ENCODE measurements at regions not wholly inside any gene's neighbourhood (a gene's known extent, or its start where the extent isn't known, plus 50 kb on each side); places are given as distances from the start of the nearest gene placed in this dataset.

GRCh38 chr13:52975969-52976368 lies 52.6 kb upstream of the OLFM4 start:
- DNase-seq (ENCODE audit: low read depth in 2 of 2) = no peak

- DNase-seq (ENCODE audit: low read depth in 2 of 2) = no peak
Measured at GRCh38 chr13:52975161-52975560, 53.5 kb upstream of the OLFM4 start.

DNA sequence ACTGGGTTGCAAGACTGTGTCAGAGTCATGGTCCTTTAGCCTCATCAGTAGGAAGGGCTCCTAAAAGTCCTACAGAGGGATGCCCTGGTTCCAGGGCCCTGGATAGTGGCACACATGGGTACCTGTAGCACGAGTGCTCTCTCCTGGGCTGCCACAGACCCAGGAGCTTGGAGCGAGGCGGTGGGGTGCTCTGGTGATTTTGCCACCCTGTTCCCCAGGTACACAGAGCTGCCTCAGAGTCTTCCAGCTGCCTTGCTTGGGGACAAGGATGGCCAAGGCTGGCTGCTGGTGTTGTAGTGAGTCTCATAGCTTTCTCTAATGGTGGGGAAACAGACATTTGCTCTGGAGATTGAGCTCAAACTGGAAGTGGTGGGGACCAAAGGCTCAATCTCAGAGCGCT lies 53.9 kb upstream of the OLFM4 start:
- DNase-seq (ENCODE audit: low read depth in 2 of 2) = no peak

- no peak for DNase-seq (ENCODE audit: low read depth in 2 of 2)
Measured at GRCh38 chr13:52969373-52969772, 59.2 kb upstream of the OLFM4 start.

- peak; percentile 10 to 21 for DNase-seq (ENCODE audit: low read depth in 2 of 2)
Measured at GRCh38 chr13:52968074-52968700, 60.4 kb upstream of the OLFM4 start.

DNA sequence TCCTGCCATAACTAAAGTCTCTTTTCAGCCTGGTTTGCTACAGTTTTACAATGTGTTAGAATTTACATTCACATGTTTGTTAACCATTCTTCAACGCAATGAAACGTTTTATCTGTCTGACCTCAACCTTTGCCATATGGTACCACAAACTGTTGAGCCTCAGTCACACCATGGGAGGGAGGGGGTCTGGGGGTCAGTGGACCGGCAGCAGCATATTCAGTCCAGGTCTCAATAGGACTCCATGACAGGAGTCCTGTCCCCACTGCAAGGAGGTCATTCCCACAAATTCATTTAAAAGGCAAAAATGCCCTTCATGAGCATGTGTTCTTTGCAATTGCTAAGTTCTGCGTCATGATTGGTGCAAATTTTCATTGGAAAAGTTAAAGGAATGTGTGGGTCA lies 66.6 kb upstream of the OLFM4 start:
- no peak for DNase-seq (ENCODE audit: low read depth in 2 of 2)

- no peak for DNase-seq (ENCODE audit: low read depth in 2 of 2)
Measured at GRCh38 chr13:52961256-52961910, 67.2 kb upstream of the OLFM4 start.

DNA sequence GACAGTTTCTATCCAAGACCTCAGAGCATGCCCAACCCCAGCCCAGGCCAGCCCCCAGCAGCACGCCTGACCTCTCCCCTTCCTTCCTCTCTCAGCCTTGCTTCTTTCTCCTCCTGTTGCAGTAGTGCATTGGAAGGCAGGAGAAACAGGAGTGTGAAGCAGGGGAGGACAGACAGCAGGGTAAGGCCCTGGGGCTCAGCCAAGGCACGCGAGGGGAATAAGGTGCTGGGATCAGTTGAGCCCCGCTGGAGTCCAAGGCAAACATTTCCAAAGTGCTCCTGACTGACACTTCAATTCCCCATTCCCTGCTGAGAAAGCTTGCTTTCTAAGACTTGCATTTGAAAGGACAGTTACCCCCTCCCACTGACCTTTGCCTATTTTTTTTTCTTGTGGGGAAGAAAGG lies 73.1 kb upstream of the OLFM4 start:
- DNase-seq (ENCODE audit: low read depth in 2 of 2) = no peak

DNA sequence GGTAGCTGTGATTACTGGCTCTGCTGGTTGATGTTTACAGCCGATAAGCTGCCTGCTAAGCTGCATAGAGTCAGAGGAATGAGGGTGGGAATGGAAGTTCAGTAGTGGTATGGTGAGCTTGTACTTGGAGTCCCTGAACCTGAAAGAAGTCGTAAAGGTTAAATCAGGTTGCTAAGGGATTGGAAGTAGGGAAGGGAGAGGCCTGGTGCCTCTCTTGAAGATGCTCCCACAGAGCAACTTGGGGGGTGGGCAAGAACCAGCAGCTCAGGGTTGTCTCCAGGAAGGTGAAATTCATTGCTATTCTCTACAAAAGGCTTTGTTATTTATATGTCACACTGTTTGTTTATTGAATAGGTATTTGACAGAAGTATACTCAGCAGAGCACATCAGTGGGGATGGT lies 73.8 kb upstream of the OLFM4 start:
- DNase-seq (ENCODE audit: low read depth in 2 of 2) = no peak

DNA sequence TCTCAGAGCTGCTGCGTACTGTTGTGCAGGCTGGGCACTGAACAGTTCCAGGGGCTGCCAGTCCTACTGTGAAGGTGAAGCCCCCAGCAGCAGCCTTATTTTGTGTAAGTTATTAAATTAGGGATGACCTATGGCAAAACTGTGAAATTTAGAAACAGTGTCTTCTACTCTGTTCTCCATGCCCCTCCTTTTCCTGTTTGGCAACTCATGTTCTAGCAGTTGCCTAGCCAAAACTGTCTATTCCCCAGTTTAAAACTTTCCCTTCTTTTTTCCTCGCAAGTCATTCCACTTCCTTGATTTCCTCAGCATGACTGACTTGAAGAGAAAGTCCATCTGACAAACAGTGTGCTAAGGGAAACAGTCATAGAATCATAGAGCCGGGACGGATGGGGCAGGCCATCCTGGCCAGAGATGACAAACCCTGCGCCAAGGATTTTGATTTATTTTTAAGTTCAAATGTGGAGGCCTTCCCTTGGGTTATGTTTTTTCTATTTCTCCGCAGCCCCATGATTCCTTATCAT lies 78.1 kb upstream of the OLFM4 start:
- no peak for DNase-seq (ENCODE audit: low read depth in 2 of 2)

DNA sequence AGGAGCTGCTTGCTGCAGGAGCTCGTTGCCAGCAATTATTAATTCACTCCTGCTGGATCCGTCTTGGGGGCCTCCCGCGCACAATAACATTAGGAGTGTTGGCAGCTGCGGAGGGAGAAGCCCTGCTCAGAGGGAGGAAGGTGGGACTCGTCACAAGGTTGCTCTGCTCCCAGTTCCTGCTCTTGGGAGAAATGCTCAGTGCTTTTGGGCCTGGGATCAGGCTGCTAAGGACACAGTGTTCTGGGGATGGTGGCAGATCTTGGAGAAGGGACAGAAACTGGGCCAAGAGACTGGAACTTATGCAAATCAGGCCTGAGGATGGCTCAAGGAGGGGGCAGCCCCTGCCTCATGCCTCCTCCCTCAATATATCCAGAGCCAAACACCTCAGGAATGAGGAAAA lies 78.9 kb upstream of the OLFM4 start:
- no peak for DNase-seq (ENCODE audit: low read depth in 2 of 2)

GRCh38 chr13:52949044-52949443 lies 79.6 kb upstream of the OLFM4 start:
- DNase-seq (ENCODE audit: low read depth in 2 of 2) = no peak

DNA sequence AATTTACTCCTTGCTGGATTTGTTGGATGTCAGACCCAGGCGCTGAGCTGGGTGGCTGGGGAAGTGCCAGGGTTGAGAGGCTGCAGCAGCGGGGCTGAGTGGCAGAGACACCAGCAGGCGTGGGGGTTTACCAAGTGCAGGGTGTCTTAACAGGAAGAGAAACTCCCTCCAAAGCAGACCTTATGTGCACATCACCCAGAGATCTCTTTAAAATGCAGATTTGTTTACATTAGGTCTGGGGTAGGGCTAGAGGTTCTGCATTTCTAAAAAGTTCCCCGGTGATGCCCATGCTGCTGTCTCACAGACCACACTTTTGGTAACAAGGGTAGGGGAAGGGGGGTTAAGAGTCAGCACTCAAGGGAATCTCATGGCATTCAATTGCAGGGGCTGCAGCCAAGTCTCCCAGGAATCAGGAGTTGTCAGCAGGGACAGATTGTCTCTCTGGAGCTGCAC lies 80.7 kb upstream of the OLFM4 start:
- no peak for DNase-seq (ENCODE audit: low read depth in 2 of 2)

DNA sequence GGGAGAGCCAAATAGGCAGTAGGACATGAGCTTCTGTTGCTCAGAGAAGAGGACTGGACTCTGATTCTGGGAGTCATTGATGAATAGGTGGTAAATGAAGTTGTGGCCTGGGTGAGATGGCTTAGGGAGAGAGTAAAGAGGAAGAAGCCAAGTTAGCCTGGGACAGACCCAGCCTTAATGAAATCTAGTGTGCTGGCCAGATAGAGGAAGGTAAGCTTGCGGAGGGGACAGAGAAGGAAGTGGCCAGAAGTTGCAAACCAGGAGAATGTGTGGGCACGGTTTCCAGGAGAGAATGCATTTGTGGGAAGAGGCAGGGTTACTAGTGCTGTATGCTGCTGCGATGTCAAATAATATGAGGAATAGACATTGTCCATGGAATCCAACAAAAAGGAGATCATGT lies 83.3 kb upstream of the OLFM4 start:
- no peak for DNase-seq (ENCODE audit: low read depth in 2 of 2)

- DNase-seq (ENCODE audit: low read depth in 2 of 2) = no peak
Measured at GRCh38 chr13:52944697-52945096, 83.9 kb upstream of the OLFM4 start.

DNA sequence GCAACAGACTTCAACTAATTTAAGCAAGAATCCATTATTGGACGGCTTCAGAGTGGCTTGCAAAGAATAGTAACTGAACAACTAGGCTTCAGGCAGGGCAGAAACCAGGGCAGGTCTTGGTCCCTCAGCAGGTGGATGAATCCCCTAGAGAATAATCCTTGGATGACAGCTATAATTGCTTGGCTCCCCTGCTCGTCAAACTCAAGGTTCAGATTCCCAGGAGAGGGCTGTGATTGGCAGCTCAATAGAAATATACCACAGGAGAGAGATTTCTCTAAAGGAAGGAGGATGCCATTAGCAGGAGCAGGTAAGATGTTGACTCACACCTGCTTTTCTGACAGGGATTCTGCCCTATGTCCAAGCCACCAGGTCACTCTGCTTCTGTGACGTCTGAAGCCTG lies 89.6 kb upstream of the PCDH8 start:
- no peak for DNase-seq (ENCODE audit: low read depth in 2 of 2)

DNA sequence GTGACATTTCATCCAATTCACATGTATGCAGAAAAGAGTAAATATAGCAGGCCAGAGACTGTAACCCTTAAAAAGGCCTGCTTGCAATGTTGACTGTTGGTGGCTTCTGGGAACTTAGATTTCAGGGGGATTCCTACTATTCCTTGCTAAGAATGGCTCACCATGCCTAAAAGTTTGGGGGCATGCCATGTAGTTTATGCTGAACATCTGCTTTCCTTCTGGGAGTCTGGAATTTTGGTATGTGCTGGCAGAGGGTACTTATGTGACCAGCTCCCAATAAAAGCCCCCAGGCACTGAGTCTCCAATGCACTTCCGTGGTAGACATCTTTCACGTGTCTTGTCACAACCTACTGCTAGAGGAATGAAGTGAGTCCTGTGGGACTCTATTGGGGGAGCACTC lies 88.4 kb upstream of the PCDH8 start:
- DNase-seq (ENCODE audit: low read depth in 2 of 2) = no peak

DNA sequence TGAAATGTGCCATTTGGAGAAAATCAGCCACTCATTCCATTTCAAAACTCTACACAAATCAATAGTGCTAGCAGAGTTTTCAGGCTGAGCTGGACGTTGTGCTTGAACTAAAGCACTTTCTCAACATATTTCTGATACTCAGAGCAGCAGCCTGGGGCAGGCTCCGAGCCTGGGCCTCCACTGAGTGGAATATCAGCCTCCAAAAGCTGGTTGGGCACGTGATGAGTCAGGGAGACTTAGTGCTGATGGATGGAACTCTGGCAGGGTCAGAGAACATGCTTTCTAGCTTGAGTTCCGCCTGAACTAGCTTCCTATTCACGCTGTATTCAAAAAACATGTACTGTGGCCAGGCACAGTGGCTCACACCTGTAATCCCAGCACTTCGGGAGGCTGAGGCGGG lies 85.8 kb upstream of the PCDH8 start:
- DNase-seq (ENCODE audit: low read depth in 2 of 2) = no peak

GRCh38 chr13:52933547-52934210 lies 85.2 kb upstream of the PCDH8 start:
- DNase-seq (ENCODE audit: low read depth in 2 of 2) = no peak

DNA sequence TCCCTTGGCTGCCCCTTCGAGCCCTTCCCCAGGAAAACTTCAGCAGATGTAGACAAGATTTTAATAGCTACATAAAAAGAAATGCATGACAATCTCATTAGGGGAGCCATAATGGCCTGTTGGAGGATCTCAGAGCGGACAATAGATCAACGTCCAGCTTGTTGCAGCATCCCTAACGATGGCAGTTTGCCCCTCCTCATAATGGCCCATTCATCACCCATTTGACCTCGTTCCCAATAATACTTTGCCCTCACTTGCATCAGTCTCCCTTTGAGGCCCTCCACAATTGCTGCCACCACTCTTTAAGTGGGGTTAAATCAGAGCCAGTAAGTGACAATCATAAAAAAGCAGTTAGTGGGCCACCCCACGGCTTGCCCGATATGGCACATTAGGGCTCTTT lies 84.7 kb upstream of the PCDH8 start:
- DNase-seq (ENCODE audit: low read depth in 2 of 2) = no peak

DNA sequence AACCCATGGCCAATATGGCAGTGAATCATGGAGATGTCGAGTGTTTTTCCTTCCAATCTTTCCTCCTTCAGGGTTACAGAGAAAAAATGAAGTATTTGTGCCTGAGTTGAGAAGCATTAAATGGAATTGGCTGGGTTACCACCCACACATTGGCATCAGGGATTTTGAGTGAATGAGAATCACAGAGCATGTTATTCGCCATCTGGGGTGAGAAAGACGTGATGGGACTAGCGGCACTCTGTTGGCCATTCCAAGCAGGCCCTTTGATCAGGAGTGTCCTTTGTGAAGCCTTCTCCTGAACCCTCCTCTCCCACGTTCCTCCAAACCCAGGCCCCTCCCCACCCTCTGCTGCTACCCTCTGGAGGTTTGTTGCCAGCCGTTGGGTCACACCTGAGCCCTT lies 84.2 kb upstream of the PCDH8 start:
- DNase-seq (ENCODE audit: low read depth in 2 of 2) = no peak

GRCh38 chr13:52931539-52932431 lies 83.3 kb upstream of the PCDH8 start:
- no peak for DNase-seq (ENCODE audit: low read depth in 2 of 2)
